Fibroblast of lung (primary cell): ENCODE measurements at regions not wholly inside any gene's neighbourhood (a gene's known extent, or its start where the extent isn't known, plus 50 kb on each side); places are given as distances from the start of the nearest gene placed in this dataset.

Source experiments
- EZH2 ChIP-seq: IDR thresholded peaks from 2 replicates; pipeline ENCODE4 v1.5.1; 2012; ENCODE audit warnings: low read length, control low read depth, mild to moderate bottlenecking; ENCODE audit errors: missing control alignments
- TF ChIP-seq, protein P1 (sequence below), 2 donors: IDR thresholded peaks in 1 of 2; conservative IDR thresholded peaks in 1 of 2; 1 replicate in 1 of 2; 2 replicates in 1 of 2; pipeline ENCODE4 v1.5.1; 2011 to 2012; ENCODE audit warnings: low read length in 2 of 2, control low read depth in 1 of 2, inconsistent platforms in 1 of 2, low read depth in 1 of 2, mild to moderate bottlenecking in 1 of 2

DNA sequence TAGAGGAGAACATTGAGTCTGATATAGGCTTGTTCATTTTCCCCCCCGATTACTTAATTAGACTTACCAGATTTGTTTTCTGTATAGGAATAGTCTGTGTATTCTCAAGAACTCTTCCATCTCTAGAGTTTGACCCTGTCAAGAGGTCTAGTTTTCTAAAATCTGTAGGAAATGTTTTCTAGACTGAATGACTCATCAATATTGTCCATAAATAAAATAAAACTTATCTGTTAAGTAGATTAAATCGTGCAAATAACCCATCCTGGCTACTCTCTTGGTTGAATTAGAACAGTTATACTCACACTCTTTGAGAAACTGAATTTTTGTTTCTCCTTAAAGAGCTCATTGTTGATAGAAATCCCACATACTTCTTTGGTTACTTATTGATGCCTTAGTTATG lies 299.2 kb upstream of the CWC22 start:
- TF ChIP-seq, protein P1, sequence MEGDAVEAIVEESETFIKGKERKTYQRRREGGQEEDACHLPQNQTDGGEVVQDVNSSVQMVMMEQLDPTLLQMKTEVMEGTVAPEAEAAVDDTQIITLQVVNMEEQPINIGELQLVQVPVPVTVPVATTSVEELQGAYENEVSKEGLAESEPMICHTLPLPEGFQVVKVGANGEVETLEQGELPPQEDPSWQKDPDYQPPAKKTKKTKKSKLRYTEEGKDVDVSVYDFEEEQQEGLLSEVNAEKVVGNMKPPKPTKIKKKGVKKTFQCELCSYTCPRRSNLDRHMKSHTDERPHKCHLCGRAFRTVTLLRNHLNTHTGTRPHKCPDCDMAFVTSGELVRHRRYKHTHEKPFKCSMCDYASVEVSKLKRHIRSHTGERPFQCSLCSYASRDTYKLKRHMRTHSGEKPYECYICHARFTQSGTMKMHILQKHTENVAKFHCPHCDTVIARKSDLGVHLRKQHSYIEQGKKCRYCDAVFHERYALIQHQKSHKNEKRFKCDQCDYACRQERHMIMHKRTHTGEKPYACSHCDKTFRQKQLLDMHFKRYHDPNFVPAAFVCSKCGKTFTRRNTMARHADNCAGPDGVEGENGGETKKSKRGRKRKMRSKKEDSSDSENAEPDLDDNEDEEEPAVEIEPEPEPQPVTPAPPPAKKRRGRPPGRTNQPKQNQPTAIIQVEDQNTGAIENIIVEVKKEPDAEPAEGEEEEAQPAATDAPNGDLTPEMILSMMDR (conservative IDR thresholded peaks at IDR 0.05 in 1 of 2, IDR thresholded peaks at IDR 0.05 in 1 of 2; ENCODE audit: low read depth in 1 of 2, low read length in 2 of 2), result no peak
- TF ChIP-seq EZH2, result no peak
